Ishikawa (cell line): ENCODE measurements at regions not wholly inside any gene's neighbourhood (a gene's known extent, or its start where the extent isn't known, plus 50 kb on each side); places are given as distances from the start of the nearest gene placed in this dataset.

Experiments used
- CEBPB ChIP-seq: IDR thresholded peaks from 2 replicates; pipeline ENCODE4 v1.6.1; 2012
- CREB1 ChIP-seq: IDR thresholded peaks from 2 replicates; pipeline ENCODE4 v1.6.1; 2012; ENCODE audit warnings: low read depth
- EGR1 ChIP-seq: IDR thresholded peaks from 2 replicates; pipeline ENCODE4 v1.6.1; 2012
- EP300 ChIP-seq: IDR thresholded peaks from 2 replicates; pipeline ENCODE4 v1.6.1; 2012; ENCODE audit warnings: borderline replicate concordance
- FOXM1 ChIP-seq: IDR thresholded peaks from 2 replicates; pipeline ENCODE4 v1.6.1; 2012; ENCODE audit warnings: low read depth, borderline replicate concordance
- NFIC ChIP-seq: IDR thresholded peaks from 2 replicates; pipeline ENCODE4 v1.6.1; 2012
- RAD21 ChIP-seq: IDR thresholded peaks from 2 replicates; pipeline ENCODE4 v1.6.1; 2012; ENCODE audit warnings: low read depth
- TAF1 ChIP-seq: IDR thresholded peaks from 2 replicates; pipeline ENCODE4 v1.6.1; 2012; ENCODE audit warnings: low read depth, mild to moderate bottlenecking
- TCF12 ChIP-seq: IDR thresholded peaks from 2 replicates; pipeline ENCODE4 v1.6.1; 2012; ENCODE audit warnings: low read depth
- TEAD4 ChIP-seq: IDR thresholded peaks from 2 replicates; pipeline ENCODE4 v1.6.1; 2012
- YY1 ChIP-seq: IDR thresholded peaks from 2 replicates; pipeline ENCODE4 v1.6.1; 2012; ENCODE audit warnings: low read depth
- ZBTB7A ChIP-seq: IDR thresholded peaks from 2 replicates; pipeline ENCODE4 v1.6.1; 2012; ENCODE audit warnings: low read depth
- TF ChIP-seq, protein P1 (sequence below): IDR thresholded peaks from 2 replicates; pipeline ENCODE4 v1.6.1; 2012; ENCODE audit warnings: low read depth, mild to moderate bottlenecking
- TF ChIP-seq, protein P2 (sequence below): IDR thresholded peaks from 2 replicates; pipeline ENCODE4 v1.6.1; 2012
- TF ChIP-seq, protein P3 (sequence below): IDR thresholded peaks from 2 replicates; pipeline ENCODE4 v1.6.1; 2012

DNA sequence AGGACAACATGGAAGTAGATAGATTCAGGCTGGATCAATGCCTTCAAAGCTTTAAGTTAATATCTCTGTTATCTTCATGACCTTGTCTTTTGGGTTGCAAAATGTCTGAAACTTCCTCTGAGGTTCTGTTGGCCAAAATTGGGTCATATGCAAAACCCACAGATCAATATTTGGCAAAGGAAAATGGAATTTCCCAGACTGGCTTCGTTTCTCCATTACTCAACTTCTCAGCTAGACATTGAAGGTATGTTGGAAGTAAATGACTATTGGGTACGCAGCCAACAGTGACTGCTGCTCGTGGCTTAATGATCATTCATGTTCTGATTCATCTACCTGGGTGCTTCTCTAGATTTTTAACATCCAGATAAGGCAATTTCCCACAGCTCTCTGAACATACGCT lies 675.4 kb upstream of the SGO1 start:
- TF ChIP-seq FOXM1, result no peak
- no peak for TF ChIP-seq YY1
- no peak for TF ChIP-seq NFIC
- TF ChIP-seq, protein P1, sequence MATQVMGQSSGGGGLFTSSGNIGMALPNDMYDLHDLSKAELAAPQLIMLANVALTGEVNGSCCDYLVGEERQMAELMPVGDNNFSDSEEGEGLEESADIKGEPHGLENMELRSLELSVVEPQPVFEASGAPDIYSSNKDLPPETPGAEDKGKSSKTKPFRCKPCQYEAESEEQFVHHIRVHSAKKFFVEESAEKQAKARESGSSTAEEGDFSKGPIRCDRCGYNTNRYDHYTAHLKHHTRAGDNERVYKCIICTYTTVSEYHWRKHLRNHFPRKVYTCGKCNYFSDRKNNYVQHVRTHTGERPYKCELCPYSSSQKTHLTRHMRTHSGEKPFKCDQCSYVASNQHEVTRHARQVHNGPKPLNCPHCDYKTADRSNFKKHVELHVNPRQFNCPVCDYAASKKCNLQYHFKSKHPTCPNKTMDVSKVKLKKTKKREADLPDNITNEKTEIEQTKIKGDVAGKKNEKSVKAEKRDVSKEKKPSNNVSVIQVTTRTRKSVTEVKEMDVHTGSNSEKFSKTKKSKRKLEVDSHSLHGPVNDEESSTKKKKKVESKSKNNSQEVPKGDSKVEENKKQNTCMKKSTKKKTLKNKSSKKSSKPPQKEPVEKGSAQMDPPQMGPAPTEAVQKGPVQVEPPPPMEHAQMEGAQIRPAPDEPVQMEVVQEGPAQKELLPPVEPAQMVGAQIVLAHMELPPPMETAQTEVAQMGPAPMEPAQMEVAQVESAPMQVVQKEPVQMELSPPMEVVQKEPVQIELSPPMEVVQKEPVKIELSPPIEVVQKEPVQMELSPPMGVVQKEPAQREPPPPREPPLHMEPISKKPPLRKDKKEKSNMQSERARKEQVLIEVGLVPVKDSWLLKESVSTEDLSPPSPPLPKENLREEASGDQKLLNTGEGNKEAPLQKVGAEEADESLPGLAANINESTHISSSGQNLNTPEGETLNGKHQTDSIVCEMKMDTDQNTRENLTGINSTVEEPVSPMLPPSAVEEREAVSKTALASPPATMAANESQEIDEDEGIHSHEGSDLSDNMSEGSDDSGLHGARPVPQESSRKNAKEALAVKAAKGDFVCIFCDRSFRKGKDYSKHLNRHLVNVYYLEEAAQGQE, result no peak

DNA sequence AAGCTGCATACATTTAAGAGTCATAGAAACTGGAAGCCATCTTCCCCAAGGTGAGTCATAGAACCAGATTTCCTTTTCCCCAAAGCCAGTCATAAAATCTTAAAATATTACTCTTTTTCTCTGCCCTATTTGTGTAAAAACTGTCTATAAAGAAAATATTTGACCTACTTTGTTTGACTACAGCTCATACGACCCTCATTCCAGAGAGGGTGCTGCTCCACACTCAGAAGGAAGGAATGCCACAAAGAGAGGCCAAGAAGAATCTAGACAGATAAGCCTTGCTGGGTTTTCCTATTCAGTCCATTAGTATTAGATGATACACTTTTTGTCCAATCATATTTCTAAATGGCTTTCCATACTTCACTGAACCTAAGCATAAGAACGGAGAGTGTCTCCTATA lies 671.6 kb upstream of the SGO1 start:
- TF ChIP-seq, protein P2, sequence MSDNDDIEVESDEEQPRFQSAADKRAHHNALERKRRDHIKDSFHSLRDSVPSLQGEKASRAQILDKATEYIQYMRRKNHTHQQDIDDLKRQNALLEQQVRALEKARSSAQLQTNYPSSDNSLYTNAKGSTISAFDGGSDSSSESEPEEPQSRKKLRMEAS, result no peak
- no peak for TF ChIP-seq TEAD4
- no peak for TF ChIP-seq FOXM1
- TF ChIP-seq EP300, result no peak
- TF ChIP-seq CREB1, result no peak
- TF ChIP-seq CEBPB, result no peak
- TF ChIP-seq, protein P3, sequence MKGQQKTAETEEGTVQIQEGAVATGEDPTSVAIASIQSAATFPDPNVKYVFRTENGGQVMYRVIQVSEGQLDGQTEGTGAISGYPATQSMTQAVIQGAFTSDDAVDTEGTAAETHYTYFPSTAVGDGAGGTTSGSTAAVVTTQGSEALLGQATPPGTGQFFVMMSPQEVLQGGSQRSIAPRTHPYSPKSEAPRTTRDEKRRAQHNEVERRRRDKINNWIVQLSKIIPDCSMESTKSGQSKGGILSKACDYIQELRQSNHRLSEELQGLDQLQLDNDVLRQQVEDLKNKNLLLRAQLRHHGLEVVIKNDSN, result no peak
- TF ChIP-seq NFIC, result no peak
- no peak for TF ChIP-seq RAD21

DNA sequence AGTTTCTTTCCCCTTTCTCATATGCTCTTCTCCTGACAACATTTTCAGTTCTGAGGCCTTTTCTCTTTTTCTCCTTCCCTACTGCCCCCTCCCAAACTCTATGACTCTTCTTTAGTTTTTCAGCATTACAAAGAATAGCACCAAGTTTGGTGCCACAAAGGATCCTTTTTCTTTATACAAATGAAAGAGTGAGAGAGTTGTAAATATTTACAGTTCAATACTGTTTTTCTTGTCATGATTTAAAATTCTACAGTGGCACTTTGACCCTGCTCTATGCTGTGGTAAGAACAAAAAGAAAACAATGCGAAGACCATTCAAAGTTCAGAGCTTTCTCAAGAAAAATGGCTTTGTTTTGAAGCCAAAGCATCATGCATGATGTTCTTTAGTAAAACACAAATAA lies 667.9 kb upstream of the SGO1 start:
- TF ChIP-seq NFIC (no peak), EGR1 (no peak), YY1 (no peak), TAF1 (no peak), EP300 (no peak), RAD21 (no peak), FOXM1 (no peak), CEBPB (no peak), TEAD4 (no peak), CREB1 (no peak)
- TF ChIP-seq, protein P3, result no peak
- TF ChIP-seq, protein P2, result no peak
- TF ChIP-seq, protein P1, result no peak

DNA sequence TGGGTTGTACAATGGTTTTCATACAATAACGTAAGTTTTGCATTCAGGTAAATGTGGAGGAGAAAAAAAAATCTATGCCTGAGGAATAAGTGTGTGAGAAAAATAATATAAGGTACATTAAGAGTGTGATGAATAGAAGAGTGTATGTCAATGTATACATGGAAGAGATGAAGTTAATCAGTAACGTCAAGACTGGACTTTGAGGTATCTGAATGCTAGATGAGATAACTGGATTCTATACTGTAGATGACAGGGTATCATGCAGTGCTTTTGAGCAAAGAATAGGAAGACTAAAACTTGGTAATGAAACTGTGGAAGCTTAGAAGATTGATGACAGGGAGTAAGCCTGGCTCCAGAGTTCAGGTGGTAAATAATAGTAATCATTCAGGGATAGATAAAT lies 666.7 kb upstream of the SGO1 start:
- TF ChIP-seq TEAD4, result no peak
- TF ChIP-seq, protein P3, result no peak

DNA sequence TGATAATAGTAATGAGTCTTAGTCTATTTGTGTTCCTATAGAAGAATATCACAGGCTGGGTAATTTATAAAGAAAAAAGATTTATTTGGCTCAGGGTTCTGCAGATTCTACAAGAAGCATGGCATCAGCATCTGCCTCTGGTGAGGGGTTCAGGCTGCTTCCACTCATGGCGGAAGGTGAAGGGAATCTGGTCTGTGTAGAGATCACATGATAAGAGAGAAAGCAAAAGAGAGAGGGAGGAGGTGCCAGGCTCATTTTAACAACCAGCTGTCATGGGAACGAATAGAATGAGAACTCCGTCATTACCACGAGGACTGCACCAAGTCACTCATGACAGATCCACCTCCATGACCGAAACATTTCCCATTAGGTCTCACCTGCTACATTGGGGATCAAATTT lies 664.0 kb upstream of the SGO1 start:
- TF ChIP-seq ZBTB7A (no peak), TEAD4 (no peak), NFIC (no peak), CREB1 (no peak), TCF12 (no peak), EGR1 (no peak), EP300 (no peak), FOXM1 (no peak), RAD21 (no peak), YY1 (no peak)
- TF ChIP-seq, protein P3, result no peak
- TF ChIP-seq, protein P2, result no peak

DNA sequence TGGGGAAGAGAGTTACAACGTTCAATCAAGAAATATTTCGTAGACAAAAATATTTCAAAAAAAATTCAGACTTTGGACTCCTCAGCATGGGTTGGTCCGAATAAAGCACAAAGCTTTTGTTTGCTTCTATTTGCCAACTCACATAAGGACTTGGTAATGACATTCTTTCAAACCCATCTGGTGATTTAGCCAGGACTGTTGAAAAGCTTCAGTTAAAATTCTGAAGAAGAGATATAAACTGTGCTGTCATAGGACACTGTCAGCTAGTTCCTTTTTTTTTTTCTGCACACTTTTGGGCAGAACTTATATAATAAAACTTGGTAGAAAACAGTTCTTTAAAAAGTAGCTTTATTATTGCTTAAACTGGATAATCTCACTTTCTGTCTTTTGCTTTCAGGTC lies 660.8 kb upstream of the SGO1 start:
- no peak for TF ChIP-seq FOXM1
- TF ChIP-seq EGR1, result no peak
- no peak for TF ChIP-seq CREB1
- TF ChIP-seq CEBPB, result no peak
- TF ChIP-seq NFIC, result no peak
- no peak for TF ChIP-seq TCF12
- no peak for TF ChIP-seq RAD21
- TF ChIP-seq, protein P1, result no peak
- TF ChIP-seq TEAD4, result no peak
- TF ChIP-seq, protein P2, result no peak
- TF ChIP-seq, protein P3, result no peak
- no peak for TF ChIP-seq ZBTB7A
